ENCODE measurements at regions not wholly inside any gene's neighbourhood (a gene's known extent, or its start where the extent isn't known, plus 50 kb on each side); places are given as distances from the start of the nearest gene placed in this dataset.
A peak's percentile ranks its signal among the peaks of the same experiment; 100 is the strongest.

GRCh38 chr16:9031107-9031506, 60.3 kb upstream of the HAPSTR1 start:
- Histone ChIP-seq H3K36me3 (ENCODE audit: control insufficient read depth, insufficient read depth, low read length) (no peaks in the 10 kb centered on the region), H3K27me3 (ENCODE audit: control insufficient read depth, insufficient read depth, low read length) (no peaks in the 10 kb centered on the region), H3K4me3 (ENCODE audit: low read depth, low read length) (no peak overlapping the region)
- TF ChIP-seq CTCF (IDR thresholded peaks at IDR 0.05; ENCODE audit: insufficient read depth, low read depth, low read length): no peak
- POLR2A ChIA-PET: no interaction called here
- CTCF ChIA-PET: interaction anchor here (3.9 kb wide), 1 partner anchor 22 kb away, joined by 9 read pairs; no protein-coding TSS in a partner anchor
- no peak for DNase-seq (ENCODE audit: low read depth)

- Histone ChIP-seq H3K27me3 (ENCODE audit: control insufficient read depth, insufficient read depth, low read length) (no peaks in the 10 kb centered on the region), H3K36me3 (ENCODE audit: control insufficient read depth, insufficient read depth, low read length) (no peaks in the 10 kb centered on the region), H3K4me3 (ENCODE audit: low read depth, low read length) (no peak overlapping the region)
- no peak for DNase-seq (ENCODE audit: low read depth)
- POLR2A ChIA-PET: no interaction called here
- CTCF ChIA-PET: interaction anchor here (0.6 to 3.4 kb wide), 18 partner anchors 12 to 467 kb away, joined by 3 to 19 read pairs (median 4); partner anchors contain the start of genes HAPSTR1 and USP7
- peak; percentile 83 for TF ChIP-seq CTCF (IDR thresholded peaks at IDR 0.05; ENCODE audit: insufficient read depth, low read depth, low read length)
Measured at GRCh38 chr16:9033125-9033830, 58.2 kb upstream of the HAPSTR1 start.

- POLR2A ChIA-PET: no interaction called here
- TF ChIP-seq CTCF (IDR thresholded peaks at IDR 0.05; ENCODE audit: insufficient read depth, low read depth, low read length): no peak
- no peaks in the 10 kb centered on the region for H3K36me3 ChIP-seq (ENCODE audit: control insufficient read depth, insufficient read depth, low read length)
- CTCF ChIA-PET: interaction anchor here (0.7 to 3.4 kb wide), 13 partner anchors 8 to 467 kb away, joined by 3 to 19 read pairs (median 4); partner anchors contain the start of genes HAPSTR1 and USP7
- DNase-seq (ENCODE audit: low read depth): no peak
- no peak overlapping the region for H3K4me3 ChIP-seq (ENCODE audit: low read depth, low read length)
- H3K27me3 ChIP-seq (ENCODE audit: control insufficient read depth, insufficient read depth, low read length): no peaks in the 10 kb centered on the region
Measured at GRCh38 chr16:9034056-9034455, 57.4 kb upstream of the HAPSTR1 start.

DNA sequence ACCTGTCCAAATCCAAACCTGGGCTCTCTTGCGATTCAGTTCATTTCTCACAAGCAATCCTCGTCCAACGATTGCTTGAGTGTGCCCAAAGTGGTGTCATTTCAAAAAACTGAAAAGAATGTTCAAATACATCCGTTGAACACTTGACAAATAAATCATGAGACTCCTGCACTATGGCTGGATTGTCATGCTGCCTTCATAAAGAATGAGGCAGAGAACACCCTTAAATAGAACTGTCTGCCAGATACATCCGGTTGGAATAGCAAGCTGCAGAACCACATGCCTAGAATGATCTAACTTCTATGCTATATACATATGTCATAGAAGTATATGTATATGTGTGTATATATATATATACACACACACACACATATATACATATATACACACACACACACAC, 55.4 kb upstream of the HAPSTR1 start:
- ChIA-PET POLR2A (no interaction called here), CTCF (interaction anchor here (2.4 kb wide), 1 partner anchor 27 kb away, joined by 7 read pairs; no protein-coding TSS in a partner anchor)
- Histone ChIP-seq H3K4me3 (ENCODE audit: low read depth, low read length) (no peak overlapping the region), H3K27me3 (ENCODE audit: control insufficient read depth, insufficient read depth, low read length) (no peaks in the 10 kb centered on the region), H3K36me3 (ENCODE audit: control insufficient read depth, insufficient read depth, low read length) (no peaks in the 10 kb centered on the region)
- TF ChIP-seq CTCF (IDR thresholded peaks at IDR 0.05; ENCODE audit: insufficient read depth, low read depth, low read length): no peak
- no peak for DNase-seq (ENCODE audit: low read depth)

GRCh38 chr16:9039210-9039609, 52.2 kb upstream of the HAPSTR1 start:
- POLR2A ChIA-PET: no interaction called here
- DNase-seq (ENCODE audit: low read depth): no peak

More at GRCh38 chr16:9039210-9039609, 52.2 kb upstream of the HAPSTR1 start:
- no peak overlapping the region for H3K4me3 ChIP-seq (ENCODE audit: low read depth, low read length)
- TF ChIP-seq CTCF (IDR thresholded peaks at IDR 0.05; ENCODE audit: insufficient read depth, low read depth, low read length): no peak
- H3K27me3 ChIP-seq (ENCODE audit: control insufficient read depth, insufficient read depth, low read length): no peaks in the 10 kb centered on the region
- CTCF ChIA-PET: interaction anchor here (0.7 kb wide), 1 partner anchor 11 kb away, joined by 4 read pairs; no protein-coding TSS in a partner anchor
- no peaks in the 10 kb centered on the region for H3K36me3 ChIP-seq (ENCODE audit: control insufficient read depth, insufficient read depth, low read length)

All from BJ (cell line).